ENCODE measurements at regions not wholly inside any gene's neighbourhood (a gene's known extent, or its start where the extent isn't known, plus 50 kb on each side); places are given as distances from the start of the nearest gene placed in this dataset.

DNA sequence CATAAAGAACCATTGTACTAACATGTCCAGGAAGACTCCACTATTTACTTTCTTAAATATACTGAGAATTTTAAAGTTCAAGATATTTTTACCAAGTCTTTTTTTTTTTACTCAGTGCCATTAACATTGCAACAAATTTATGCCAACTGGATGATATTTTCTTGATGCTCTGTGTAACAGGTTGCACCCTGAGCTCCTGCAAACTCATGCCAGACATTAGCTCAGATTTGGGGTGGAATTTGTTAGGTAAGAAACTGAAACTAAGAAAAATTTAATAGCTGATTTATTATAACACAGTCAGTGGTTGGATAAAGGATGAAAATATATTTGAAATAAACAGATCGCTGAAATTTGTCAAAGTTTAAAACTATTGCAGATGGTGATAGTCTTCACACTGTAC lies 228.6 kb upstream of the SPHKAP start:
- TF ChIP-seq, protein P1, sequence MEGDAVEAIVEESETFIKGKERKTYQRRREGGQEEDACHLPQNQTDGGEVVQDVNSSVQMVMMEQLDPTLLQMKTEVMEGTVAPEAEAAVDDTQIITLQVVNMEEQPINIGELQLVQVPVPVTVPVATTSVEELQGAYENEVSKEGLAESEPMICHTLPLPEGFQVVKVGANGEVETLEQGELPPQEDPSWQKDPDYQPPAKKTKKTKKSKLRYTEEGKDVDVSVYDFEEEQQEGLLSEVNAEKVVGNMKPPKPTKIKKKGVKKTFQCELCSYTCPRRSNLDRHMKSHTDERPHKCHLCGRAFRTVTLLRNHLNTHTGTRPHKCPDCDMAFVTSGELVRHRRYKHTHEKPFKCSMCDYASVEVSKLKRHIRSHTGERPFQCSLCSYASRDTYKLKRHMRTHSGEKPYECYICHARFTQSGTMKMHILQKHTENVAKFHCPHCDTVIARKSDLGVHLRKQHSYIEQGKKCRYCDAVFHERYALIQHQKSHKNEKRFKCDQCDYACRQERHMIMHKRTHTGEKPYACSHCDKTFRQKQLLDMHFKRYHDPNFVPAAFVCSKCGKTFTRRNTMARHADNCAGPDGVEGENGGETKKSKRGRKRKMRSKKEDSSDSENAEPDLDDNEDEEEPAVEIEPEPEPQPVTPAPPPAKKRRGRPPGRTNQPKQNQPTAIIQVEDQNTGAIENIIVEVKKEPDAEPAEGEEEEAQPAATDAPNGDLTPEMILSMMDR (IDR thresholded peaks at IDR 0.05; ENCODE audit: insufficient read depth, low read length, poor library complexity, severe bottlenecking) = no peak
- no peak for TF ChIP-seq EZH2phosphoT487 (conservative IDR thresholded peaks at IDR 0.05; ENCODE audit: low read length)
